ENCODE measurements at regions not wholly inside any gene's neighbourhood (a gene's known extent, or its start where the extent isn't known, plus 50 kb on each side); places are given as distances from the start of the nearest gene placed in this dataset.
A peak's percentile ranks its signal among the peaks of the same experiment; 100 is the strongest.

- ATAC-seq (no peak), DNase-seq (peak; percentile 34)
- Histone ChIP-seq H3K4me3 (no peak overlapping the region), H3K4me1 (no peaks in the 10 kb centered on the region), H3K9me3 (no peaks in the 10 kb centered on the region), H3K27me3 (ENCODE audit: low read depth) (no peaks in the 10 kb centered on the region), H3K36me3 (no peaks in the 10 kb centered on the region), H3K27ac (no peak overlapping the region)
- intact Hi-C loops (cut with DNase I) = no loop called here
- TF ChIP-seq, protein P1, sequence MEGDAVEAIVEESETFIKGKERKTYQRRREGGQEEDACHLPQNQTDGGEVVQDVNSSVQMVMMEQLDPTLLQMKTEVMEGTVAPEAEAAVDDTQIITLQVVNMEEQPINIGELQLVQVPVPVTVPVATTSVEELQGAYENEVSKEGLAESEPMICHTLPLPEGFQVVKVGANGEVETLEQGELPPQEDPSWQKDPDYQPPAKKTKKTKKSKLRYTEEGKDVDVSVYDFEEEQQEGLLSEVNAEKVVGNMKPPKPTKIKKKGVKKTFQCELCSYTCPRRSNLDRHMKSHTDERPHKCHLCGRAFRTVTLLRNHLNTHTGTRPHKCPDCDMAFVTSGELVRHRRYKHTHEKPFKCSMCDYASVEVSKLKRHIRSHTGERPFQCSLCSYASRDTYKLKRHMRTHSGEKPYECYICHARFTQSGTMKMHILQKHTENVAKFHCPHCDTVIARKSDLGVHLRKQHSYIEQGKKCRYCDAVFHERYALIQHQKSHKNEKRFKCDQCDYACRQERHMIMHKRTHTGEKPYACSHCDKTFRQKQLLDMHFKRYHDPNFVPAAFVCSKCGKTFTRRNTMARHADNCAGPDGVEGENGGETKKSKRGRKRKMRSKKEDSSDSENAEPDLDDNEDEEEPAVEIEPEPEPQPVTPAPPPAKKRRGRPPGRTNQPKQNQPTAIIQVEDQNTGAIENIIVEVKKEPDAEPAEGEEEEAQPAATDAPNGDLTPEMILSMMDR (IDR thresholded peaks at IDR 0.05) = no peak
Measured at GRCh38 chr3:118171236-118171852, 863.3 kb downstream of the IGSF11 start.

GRCh38 chr3:118180853-118181252 is 853.8 kb downstream of the IGSF11 start:
- TF ChIP-seq, protein P1 (IDR thresholded peaks at IDR 0.05) = no peak
- Histone ChIP-seq H3K36me3 (no peaks in the 10 kb centered on the region), H3K27me3 (ENCODE audit: low read depth) (no peaks in the 10 kb centered on the region), H3K4me3 (no peak overlapping the region), H3K9me3 (no peaks in the 10 kb centered on the region), H3K27ac (no peak overlapping the region), H3K4me1 (no peaks in the 10 kb centered on the region)
- DNase-seq (no peak), ATAC-seq (no peak)
- intact Hi-C loops (cut with DNase I) = no loop called here

DNA sequence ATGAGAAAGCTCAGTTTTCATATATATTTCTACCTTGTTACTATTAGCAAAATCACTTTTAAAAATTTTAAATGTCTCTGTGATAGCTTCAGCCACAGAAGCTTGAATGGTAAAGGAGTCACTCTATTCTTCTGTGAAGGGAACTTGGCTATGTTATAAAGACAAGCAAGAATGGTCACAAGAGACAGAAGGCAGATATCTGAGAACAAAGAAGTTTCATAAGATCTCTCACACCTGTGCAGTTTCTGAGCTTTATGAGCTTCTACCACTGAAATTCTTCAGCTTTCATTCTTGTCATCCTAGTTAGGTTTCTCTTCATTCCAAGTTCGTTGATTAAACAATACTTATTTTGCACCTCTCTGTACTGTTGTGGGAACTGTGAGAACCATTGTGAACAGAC is 853.4 kb downstream of the IGSF11 start:
- no peak for ATAC-seq
- no peak overlapping the region for H3K27ac ChIP-seq
- no peaks in the 10 kb centered on the region for H3K36me3 ChIP-seq
- no peak for DNase-seq
- intact Hi-C loops (cut with DNase I) = no loop called here
- no peaks in the 10 kb centered on the region for H3K27me3 ChIP-seq (ENCODE audit: low read depth)
- TF ChIP-seq, protein P1 (IDR thresholded peaks at IDR 0.05) = no peak
- no peaks in the 10 kb centered on the region for H3K9me3 ChIP-seq
- H3K4me3 ChIP-seq = no peak overlapping the region
- no peaks in the 10 kb centered on the region for H3K4me1 ChIP-seq

- DNase-seq (no peak), ATAC-seq (no peak)
- intact Hi-C loops (cut with DNase I) = no loop called here
- H3K4me3 ChIP-seq = no peak overlapping the region
- TF ChIP-seq, protein P1 (IDR thresholded peaks at IDR 0.05) = no peak
- no peaks in the 10 kb centered on the region for H3K27me3 ChIP-seq (ENCODE audit: low read depth)
- H3K4me1 ChIP-seq = no peaks in the 10 kb centered on the region
- H3K27ac ChIP-seq = no peak overlapping the region
- no peaks in the 10 kb centered on the region for H3K9me3 ChIP-seq
- H3K36me3 ChIP-seq = no peaks in the 10 kb centered on the region
Measured at GRCh38 chr3:118186051-118186450, 848.6 kb downstream of the IGSF11 start.

DNA sequence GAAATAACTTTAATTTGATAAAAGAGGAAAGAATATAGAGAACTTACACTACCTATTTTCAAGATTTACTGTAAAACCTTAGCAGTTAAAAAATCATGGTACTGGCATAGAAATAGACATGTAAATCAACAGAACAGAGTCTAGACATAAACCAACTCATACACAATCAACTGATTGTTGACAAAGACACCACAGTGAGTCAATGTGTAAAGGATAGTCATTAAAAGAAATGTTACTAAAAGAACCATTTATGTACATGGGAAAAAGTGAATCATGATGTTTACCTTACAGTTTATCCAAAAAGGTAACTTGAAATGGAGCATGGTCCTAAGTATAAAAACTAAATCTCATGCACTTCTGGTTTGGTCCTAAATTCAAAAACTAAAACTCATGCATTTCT is 847.4 kb downstream of the IGSF11 start:
- intact Hi-C loops (cut with DNase I) = no loop called here
- TF ChIP-seq, protein P1 (IDR thresholded peaks at IDR 0.05) = no peak
- ATAC-seq = no peak

More for the DNA sequence above, 847.4 kb downstream of the IGSF11 start:
- no peaks in the 10 kb centered on the region for H3K36me3 ChIP-seq
- H3K4me1 ChIP-seq = no peaks in the 10 kb centered on the region
- no peaks in the 10 kb centered on the region for H3K9me3 ChIP-seq
- no peaks in the 10 kb centered on the region for H3K27me3 ChIP-seq (ENCODE audit: low read depth)
- H3K4me3 ChIP-seq = no peak overlapping the region
- no peak overlapping the region for H3K27ac ChIP-seq
- DNase-seq = no peak

Data from lower lobe of right lung (tissue), 2 donors.